ENCODE measurements at regions not wholly inside any gene's neighbourhood (a gene's known extent, or its start where the extent isn't known, plus 50 kb on each side); places are given as distances from the start of the nearest gene placed in this dataset.

DNA sequence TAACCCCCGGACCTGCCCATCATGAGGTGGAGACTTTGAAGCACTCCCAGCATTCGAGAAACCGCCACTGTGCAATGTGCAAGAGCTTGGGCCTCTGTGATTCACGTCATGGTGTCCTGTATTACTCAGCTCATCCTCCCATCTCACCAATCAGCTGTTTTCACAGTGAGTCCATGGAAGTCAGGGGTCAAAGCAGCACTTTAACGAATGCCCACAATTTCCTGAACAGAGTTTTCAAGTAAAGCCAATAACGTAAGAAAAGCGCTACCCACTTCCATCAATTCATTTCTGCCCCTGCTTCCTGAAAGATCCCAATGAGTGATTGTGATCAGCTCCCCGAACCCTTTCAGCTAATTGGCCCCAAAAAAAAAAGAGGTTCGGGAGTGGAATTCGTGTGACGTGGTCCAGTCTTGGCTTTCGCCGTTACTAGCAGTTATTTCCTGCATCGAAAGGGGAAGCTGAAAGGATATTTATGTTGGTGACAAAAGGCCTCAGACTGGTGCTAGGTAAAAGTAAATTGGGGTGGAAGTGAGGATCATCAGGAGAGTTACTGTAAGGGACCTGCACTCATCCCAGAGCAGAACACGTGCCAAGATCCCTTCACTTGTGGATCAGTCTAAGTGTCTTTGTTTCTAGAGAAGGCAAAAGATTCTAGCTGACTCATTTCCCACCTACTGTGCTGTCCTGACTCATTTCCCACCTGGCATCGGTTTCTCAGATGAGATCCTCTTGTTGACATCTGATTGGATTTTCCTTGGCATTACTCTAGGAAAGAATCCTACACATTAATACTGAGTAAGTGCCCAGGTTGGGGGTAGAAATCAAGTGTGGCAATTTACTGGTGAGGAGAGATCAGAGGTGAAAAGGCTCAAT is 136.7 kb upstream of the NUDT7 start:
- Histone ChIP-seq H3K4me1 (peaks cover 4% of the 10 kb centered on the region), H3K9me3 (ENCODE audit: low read depth) (no peaks in the 10 kb centered on the region), H3K79me2 (ENCODE audit: low read depth) (no peaks in the 10 kb centered on the region), H3F3A (ENCODE audit: low read depth) (no peaks in the 10 kb centered on the region), H3K27ac (no peak overlapping the region), H2AFZ (replicated peaks) (no peak overlapping the region), H3K4me2 (no peak overlapping the region), H3K9ac (no peak overlapping the region), H3K4me3 (no peak overlapping the region), H4K20me1 (ENCODE audit: low read depth) (no peaks in the 10 kb centered on the region), H3K27me3 (no peaks in the 10 kb centered on the region), H3K36me3 (no peaks in the 10 kb centered on the region)
- H3K36me3 Mint-ChIP-seq, result no peaks in the 10 kb centered on the region
- H3K4me3 Mint-ChIP-seq, result no peak overlapping the region
- H3K9me3 Mint-ChIP-seq, result no peaks in the 10 kb centered on the region
- H3K27me3 Mint-ChIP-seq (ENCODE audit: insufficient read depth, low read depth), result peaks cover 7% of the 10 kb centered on the region
- H3K27ac Mint-ChIP-seq, result peak overlapping the region; percentile 55
- DNase-seq (ENCODE audit: low spot score), result no peak
- TF ChIP-seq EZH2 (IDR thresholded peaks at IDR 0.05) (no peak), EZH2phosphoT487 (IDR thresholded peaks at IDR 0.05) (no peak)
- TF ChIP-seq, protein P1, sequence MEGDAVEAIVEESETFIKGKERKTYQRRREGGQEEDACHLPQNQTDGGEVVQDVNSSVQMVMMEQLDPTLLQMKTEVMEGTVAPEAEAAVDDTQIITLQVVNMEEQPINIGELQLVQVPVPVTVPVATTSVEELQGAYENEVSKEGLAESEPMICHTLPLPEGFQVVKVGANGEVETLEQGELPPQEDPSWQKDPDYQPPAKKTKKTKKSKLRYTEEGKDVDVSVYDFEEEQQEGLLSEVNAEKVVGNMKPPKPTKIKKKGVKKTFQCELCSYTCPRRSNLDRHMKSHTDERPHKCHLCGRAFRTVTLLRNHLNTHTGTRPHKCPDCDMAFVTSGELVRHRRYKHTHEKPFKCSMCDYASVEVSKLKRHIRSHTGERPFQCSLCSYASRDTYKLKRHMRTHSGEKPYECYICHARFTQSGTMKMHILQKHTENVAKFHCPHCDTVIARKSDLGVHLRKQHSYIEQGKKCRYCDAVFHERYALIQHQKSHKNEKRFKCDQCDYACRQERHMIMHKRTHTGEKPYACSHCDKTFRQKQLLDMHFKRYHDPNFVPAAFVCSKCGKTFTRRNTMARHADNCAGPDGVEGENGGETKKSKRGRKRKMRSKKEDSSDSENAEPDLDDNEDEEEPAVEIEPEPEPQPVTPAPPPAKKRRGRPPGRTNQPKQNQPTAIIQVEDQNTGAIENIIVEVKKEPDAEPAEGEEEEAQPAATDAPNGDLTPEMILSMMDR (IDR thresholded peaks at IDR 0.05), result no peak
- peaks cover 8% of the 10 kb centered on the region for H3K4me1 Mint-ChIP-seq

DNA sequence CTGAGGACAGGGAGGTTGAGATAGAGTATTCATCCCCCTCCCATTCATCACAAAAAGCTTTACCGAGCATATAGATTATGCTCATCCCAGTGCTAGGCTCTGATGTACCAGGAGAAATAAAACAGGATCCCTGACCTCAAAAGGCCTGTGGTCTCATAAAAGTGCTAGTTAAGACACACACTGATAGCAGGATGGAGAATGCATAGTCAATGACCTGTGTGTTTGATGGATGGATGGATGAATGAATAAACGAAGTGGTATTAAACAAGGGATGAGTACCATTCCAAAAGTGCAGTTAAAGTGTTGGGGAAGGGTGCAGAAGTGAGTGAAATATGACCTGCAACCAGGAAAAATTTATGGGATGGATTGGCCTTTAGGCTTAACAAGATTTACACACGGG is 133.9 kb upstream of the NUDT7 start:
- TF ChIP-seq, protein P1 (IDR thresholded peaks at IDR 0.05), result no peak
- TF ChIP-seq EZH2 (IDR thresholded peaks at IDR 0.05) (no peak), EZH2phosphoT487 (IDR thresholded peaks at IDR 0.05) (no peak)
- no peak overlapping the region for H3K4me2 ChIP-seq
- H3K27ac ChIP-seq, result no peak overlapping the region
- H3F3A ChIP-seq (ENCODE audit: low read depth), result no peaks in the 10 kb centered on the region
- H3K4me3 ChIP-seq, result no peak overlapping the region
- Mint-ChIP-seq H3K4me1 (peaks cover 11% of the 10 kb centered on the region), H3K9me3 (no peaks in the 10 kb centered on the region), H3K4me3 (no peak overlapping the region), H3K27ac (no peak overlapping the region), H3K27me3 (ENCODE audit: insufficient read depth, low read depth) (peaks cover 10% of the 10 kb centered on the region), H3K36me3 (no peaks in the 10 kb centered on the region)
- H4K20me1 ChIP-seq (ENCODE audit: low read depth), result no peaks in the 10 kb centered on the region
- H2AFZ ChIP-seq (replicated peaks), result no peak overlapping the region
- no peaks in the 10 kb centered on the region for H3K9me3 ChIP-seq (ENCODE audit: low read depth)
- no peak for DNase-seq (ENCODE audit: low spot score)
- no peaks in the 10 kb centered on the region for H3K36me3 ChIP-seq
- no peaks in the 10 kb centered on the region for H3K27me3 ChIP-seq
- no peak overlapping the region for H3K9ac ChIP-seq
- no peaks in the 10 kb centered on the region for H3K79me2 ChIP-seq (ENCODE audit: low read depth)
- no peaks in the 10 kb centered on the region for H3K4me1 ChIP-seq

DNA sequence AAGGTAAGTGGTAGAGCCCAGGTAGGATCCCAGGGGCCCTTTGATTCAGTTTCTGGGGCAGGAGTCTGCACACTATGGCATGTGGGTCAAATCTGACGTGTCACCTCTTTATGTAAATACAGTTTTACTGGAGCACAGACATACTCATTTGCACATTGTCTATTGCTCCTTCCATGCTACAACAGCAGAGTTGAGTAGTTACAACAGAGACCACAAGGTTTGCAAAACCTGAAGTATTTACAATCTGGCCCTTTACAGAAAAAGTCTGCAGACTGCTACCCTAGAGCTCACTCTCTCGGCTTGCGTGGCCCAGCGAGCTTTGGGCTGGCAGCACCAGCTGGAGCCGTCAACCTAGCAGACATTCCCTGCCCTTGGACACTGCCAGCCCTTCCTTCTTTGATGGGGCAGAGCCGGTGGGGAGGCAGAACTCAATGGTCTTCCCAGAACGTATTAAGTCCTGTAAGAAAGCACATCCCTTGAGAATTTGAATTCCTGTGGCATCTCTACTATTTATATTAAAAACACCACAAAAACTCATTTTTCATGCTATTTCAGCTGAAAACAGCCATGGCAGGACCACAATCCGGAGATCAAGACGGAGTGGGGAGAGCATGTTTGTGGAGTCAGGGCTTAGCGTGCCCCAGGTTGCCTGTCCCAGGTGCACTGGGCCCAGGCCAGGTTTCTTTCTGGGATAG is 133.1 kb upstream of the NUDT7 start:
- no peaks in the 10 kb centered on the region for H3K36me3 ChIP-seq
- Mint-ChIP-seq H3K36me3 (no peaks in the 10 kb centered on the region), H3K9me3 (no peaks in the 10 kb centered on the region), H3K27me3 (ENCODE audit: insufficient read depth, low read depth) (peaks cover 10% of the 10 kb centered on the region), H3K27ac (no peak overlapping the region), H3K4me3 (no peak overlapping the region), H3K4me1 (peaks cover 11% of the 10 kb centered on the region)
- H3K4me3 ChIP-seq, result no peak overlapping the region
- no peak overlapping the region for H2AFZ ChIP-seq (replicated peaks)
- no peaks in the 10 kb centered on the region for H3K27me3 ChIP-seq
- no peaks in the 10 kb centered on the region for H3K79me2 ChIP-seq (ENCODE audit: low read depth)
- TF ChIP-seq EZH2phosphoT487 (IDR thresholded peaks at IDR 0.05) (no peak), EZH2 (IDR thresholded peaks at IDR 0.05) (no peak)
- TF ChIP-seq, protein P1 (IDR thresholded peaks at IDR 0.05), result no peak
- no peaks in the 10 kb centered on the region for H4K20me1 ChIP-seq (ENCODE audit: low read depth)
- DNase-seq (ENCODE audit: low spot score), result no peak
- H3K9ac ChIP-seq, result no peak overlapping the region
- no peak overlapping the region for H3K27ac ChIP-seq
- H3K4me2 ChIP-seq, result no peak overlapping the region
- no peaks in the 10 kb centered on the region for H3K4me1 ChIP-seq
- H3F3A ChIP-seq (ENCODE audit: low read depth), result no peaks in the 10 kb centered on the region
- no peaks in the 10 kb centered on the region for H3K9me3 ChIP-seq (ENCODE audit: low read depth)

Measured in neural progenitor cell (in vitro differentiated cells).